IPS-NIHi11 (cell line): ENCODE measurements at regions not wholly inside any gene's neighbourhood (a gene's known extent, or its start where the extent isn't known, plus 50 kb on each side); places are given as distances from the start of the nearest gene placed in this dataset.

Source experiments
- DNase-seq: peaks from one replicate; pipeline ENCODE4 v3.0.0; 2012; ENCODE audit warnings: mixed read lengths, low spot score

GRCh38 chr6:85192596-85192995, 257.3 kb upstream of the NT5E start:
- DNase-seq: no peak

- DNase-seq: no peak
Observed at GRCh38 chr6:85192186-85192585, 257.7 kb upstream of the NT5E start.

GRCh38 chr6:85191656-85192055, 258.2 kb upstream of the NT5E start:
- no peak for DNase-seq

GRCh38 chr6:85186546-85187175, 263.2 kb upstream of the NT5E start:
- no peak for DNase-seq

- DNase-seq: no peak
Observed at GRCh38 chr6:85185977-85186376, 263.9 kb upstream of the NT5E start.

GRCh38 chr6:85183841-85184240, 266.0 kb upstream of the NT5E start:
- no peak for DNase-seq

- no peak for DNase-seq
Observed at GRCh38 chr6:85172705-85173104, 277.2 kb upstream of the NT5E start.

- DNase-seq: no peak
Observed at GRCh38 chr6:85172161-85172560, 277.7 kb upstream of the NT5E start.

GRCh38 chr6:85169189-85169588, 280.7 kb upstream of the NT5E start:
- DNase-seq: no peak

GRCh38 chr6:85168146-85168545, 281.7 kb upstream of the NT5E start:
- no peak for DNase-seq

- no peak for DNase-seq
Observed at GRCh38 chr6:85166114-85166741, 283.7 kb upstream of the NT5E start.

GRCh38 chr6:85163156-85164080, 286.5 kb upstream of the NT5E start:
- no peak for DNase-seq

- DNase-seq: no peak
Observed at GRCh38 chr6:85157311-85157710, 292.6 kb upstream of the NT5E start.

- no peak for DNase-seq
Observed at GRCh38 chr6:85143676-85144075, 306.2 kb upstream of the NT5E start.

- DNase-seq: no peak
Observed at GRCh38 chr6:85137865-85138264, 312.0 kb upstream of the NT5E start.

GRCh38 chr6:85136310-85136709, 313.6 kb upstream of the NT5E start:
- DNase-seq: no peak

- DNase-seq: no peak
Observed at GRCh38 chr6:85135376-85136094, 314.3 kb upstream of the NT5E start.

- no peak for DNase-seq
Observed at GRCh38 chr6:85134172-85134571, 315.7 kb upstream of the NT5E start.

GRCh38 chr6:85132091-85132490, 317.8 kb upstream of the NT5E start:
- DNase-seq: no peak

- DNase-seq: no peak
Observed at GRCh38 chr6:85130743-85131142, 319.1 kb upstream of the NT5E start.

GRCh38 chr6:85129881-85130280, 320.0 kb upstream of the NT5E start:
- no peak for DNase-seq

GRCh38 chr6:85128781-85129180, 321.1 kb upstream of the NT5E start:
- DNase-seq: no peak
